ENCODE measurements at regions not wholly inside any gene's neighbourhood (a gene's known extent, or its start where the extent isn't known, plus 50 kb on each side); places are given as distances from the start of the nearest gene placed in this dataset.

DNA sequence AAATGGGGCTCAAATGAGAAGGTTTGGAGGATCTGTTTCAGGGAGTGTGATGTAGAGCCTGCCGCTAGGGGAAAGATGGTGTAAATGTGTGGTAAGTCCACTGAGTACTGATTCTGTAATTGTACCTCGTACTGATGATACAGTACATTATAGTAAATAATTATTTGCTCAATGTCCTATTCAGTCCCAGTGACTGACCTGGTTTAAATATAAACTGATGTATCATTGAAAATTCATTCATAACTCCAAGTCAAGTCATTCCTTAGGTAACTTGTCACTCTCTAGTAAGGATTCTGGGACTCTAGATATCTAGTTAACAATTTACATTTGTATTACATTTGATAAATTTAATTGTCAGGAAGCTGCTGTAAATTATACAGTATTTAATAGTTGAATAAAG, 667.3 kb downstream of the DTWD2 start:
- Histone ChIP-seq H3K36me3 (ENCODE audit: insufficient read depth, insufficient read length, low read length) (no peaks in the 10 kb centered on the region), H3K27me3 (ENCODE audit: insufficient read depth, insufficient read length) (no peaks in the 10 kb centered on the region), H3K9ac (ENCODE audit: insufficient read length, low read depth) (no peak overlapping the region), H3K4me1 (ENCODE audit: insufficient read depth, insufficient read length) (no peaks in the 10 kb centered on the region), H3K4me3 (ENCODE audit: insufficient read length, low read depth) (no peak overlapping the region), H3K9me3 (ENCODE audit: insufficient read depth, low read length) (peaks cover 10% of the 10 kb centered on the region; the same call in 1 of the 2 replicates)
- no peak for DNase-seq (ENCODE audit: low read depth, low spot score)
- no peak for TF ChIP-seq SUZ12 (IDR thresholded peaks at IDR 0.05; ENCODE audit: extremely low read depth, insufficient read depth, insufficient read length)
- no peak for TF ChIP-seq ZNF274 (IDR thresholded peaks at IDR 0.05; ENCODE audit: low read depth, low read length)
- TF ChIP-seq YY1 (IDR thresholded peaks at IDR 0.05; ENCODE audit: insufficient read depth, insufficient read length): no peak

DNA sequence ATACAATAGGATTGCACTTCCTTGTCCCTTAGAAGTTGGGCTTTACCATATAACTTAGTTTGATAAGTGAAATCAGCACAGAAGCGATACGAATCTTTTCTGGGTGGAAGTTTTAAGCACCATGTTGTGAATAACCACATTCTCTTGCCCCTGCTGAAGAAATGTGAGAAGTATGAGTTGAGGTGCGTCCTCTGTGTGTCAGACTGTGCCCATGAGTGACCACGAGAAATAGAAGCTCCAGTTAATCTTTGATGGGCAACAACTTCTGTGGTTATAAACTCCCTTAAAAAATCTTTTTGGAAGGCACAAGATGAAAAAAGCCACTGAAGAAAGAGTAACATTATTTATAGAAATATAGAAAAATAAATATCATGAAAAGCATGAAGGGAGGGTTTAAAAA, 668.2 kb downstream of the DTWD2 start:
- no peaks in the 10 kb centered on the region for H3K27me3 ChIP-seq (ENCODE audit: insufficient read depth, insufficient read length)
- no peaks in the 10 kb centered on the region for H3K36me3 ChIP-seq (ENCODE audit: insufficient read depth, insufficient read length, low read length)
- peaks cover 10% of the 10 kb centered on the region; the same call in 1 of the 2 replicates for H3K9me3 ChIP-seq (ENCODE audit: insufficient read depth, low read length)
- no peak for TF ChIP-seq ZNF274 (IDR thresholded peaks at IDR 0.05; ENCODE audit: low read depth, low read length)
- no peak for TF ChIP-seq YY1 (IDR thresholded peaks at IDR 0.05; ENCODE audit: insufficient read depth, insufficient read length)
- TF ChIP-seq SUZ12 (IDR thresholded peaks at IDR 0.05; ENCODE audit: extremely low read depth, insufficient read depth, insufficient read length): no peak
- no peak overlapping the region for H3K4me3 ChIP-seq (ENCODE audit: insufficient read length, low read depth)
- no peak for DNase-seq (ENCODE audit: low read depth, low spot score)
- H3K9ac ChIP-seq (ENCODE audit: insufficient read length, low read depth): no peak overlapping the region
- H3K4me1 ChIP-seq (ENCODE audit: insufficient read depth, insufficient read length): no peaks in the 10 kb centered on the region

DNA sequence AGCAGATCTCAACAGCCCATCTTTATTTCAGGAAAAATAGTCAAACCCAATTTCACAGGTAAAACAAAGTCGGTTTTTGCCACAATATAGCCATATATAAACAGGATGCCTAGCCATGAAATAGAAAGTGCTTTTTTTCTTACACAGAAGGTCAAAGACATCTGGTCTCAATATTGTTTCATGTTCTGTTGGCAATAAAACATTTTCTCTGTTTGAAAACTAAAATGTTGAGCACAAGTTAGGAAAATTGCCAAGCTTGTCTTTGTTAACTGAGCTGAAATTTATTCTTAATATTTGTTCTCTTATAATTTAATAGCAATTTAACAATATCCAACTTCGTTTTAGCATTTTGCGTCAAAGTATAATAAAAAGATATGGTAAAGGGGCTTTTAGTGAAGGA, 673.4 kb downstream of the DTWD2 start:
- no peak for TF ChIP-seq SUZ12 (IDR thresholded peaks at IDR 0.05; ENCODE audit: extremely low read depth, insufficient read depth, insufficient read length)
- TF ChIP-seq YY1 (IDR thresholded peaks at IDR 0.05; ENCODE audit: insufficient read depth, insufficient read length): no peak
- no peak for TF ChIP-seq ZNF274 (IDR thresholded peaks at IDR 0.05; ENCODE audit: low read depth, low read length)
- no peak for DNase-seq (ENCODE audit: low read depth, low spot score)

DNA sequence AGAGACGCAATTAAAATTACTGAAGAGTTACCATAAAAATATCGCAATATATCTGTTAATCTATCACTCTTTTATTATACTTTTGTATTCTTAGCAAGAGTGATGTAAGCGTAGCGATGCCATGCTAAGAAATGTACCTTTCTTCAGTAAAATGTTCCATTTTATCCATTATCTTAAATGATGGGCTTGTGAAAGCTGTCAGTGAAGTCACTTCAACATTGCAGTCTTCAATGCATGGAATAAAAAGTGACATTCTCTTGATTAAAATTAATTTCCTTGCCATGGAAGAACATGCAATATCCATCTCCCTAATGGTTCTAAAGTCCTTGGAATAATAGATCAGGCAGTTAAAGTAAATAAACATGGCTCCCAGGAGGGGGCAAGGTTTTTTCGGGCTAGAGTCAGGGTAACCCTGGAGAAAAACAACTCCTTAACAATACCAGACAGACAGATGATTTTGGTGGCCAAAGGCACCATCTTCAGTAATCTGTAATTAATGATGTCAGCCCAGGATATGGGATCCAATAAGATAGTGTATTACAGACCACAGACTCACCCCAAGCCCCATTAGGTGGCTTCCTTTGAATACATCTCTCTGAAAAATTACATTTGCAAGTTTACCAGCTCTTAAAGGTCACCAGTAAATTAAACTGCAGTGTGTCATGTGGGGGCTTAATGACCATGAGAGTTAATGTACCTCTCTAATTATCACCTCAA, 677.1 kb downstream of the DTWD2 start:
- no peak overlapping the region for H3K9ac ChIP-seq (ENCODE audit: insufficient read length, low read depth)

More for the DNA sequence above, 673.4 kb downstream of the DTWD2 start:
- Histone ChIP-seq H3K36me3 (ENCODE audit: insufficient read depth, insufficient read length, low read length) (no peaks in the 10 kb centered on the region), H3K4me1 (ENCODE audit: insufficient read depth, insufficient read length) (no peaks in the 10 kb centered on the region), H3K9me3 (ENCODE audit: insufficient read depth, low read length) (no peaks in the 10 kb centered on the region), H3K27me3 (ENCODE audit: insufficient read depth, insufficient read length) (no peaks in the 10 kb centered on the region), H3K4me3 (ENCODE audit: insufficient read length, low read depth) (no peak overlapping the region), H3K9ac (ENCODE audit: insufficient read length, low read depth) (no peak overlapping the region)

DNA sequence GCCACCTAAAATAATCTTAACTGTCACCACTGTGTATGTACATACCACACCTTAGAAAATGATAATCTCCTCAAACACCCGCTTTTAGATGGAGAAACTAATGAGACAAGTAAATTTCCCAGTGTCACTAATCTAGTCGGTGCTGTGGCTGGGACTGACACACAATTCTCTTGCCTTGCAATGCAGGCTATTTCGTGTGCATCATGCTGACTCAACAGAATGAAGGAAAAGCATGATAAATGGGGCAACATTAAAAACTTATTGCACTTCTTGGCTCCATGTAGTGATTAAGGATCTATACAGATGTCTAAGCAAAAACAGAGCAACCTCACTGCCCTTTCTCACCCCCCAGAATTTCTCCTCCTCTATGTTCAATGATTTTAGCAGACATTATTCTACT, 677.9 kb downstream of the DTWD2 start:
- no peaks in the 10 kb centered on the region for H3K36me3 ChIP-seq (ENCODE audit: insufficient read depth, insufficient read length, low read length)
- H3K9me3 ChIP-seq (ENCODE audit: insufficient read depth, low read length): no peaks in the 10 kb centered on the region
- H3K4me1 ChIP-seq (ENCODE audit: insufficient read depth, insufficient read length): no peaks in the 10 kb centered on the region
- H3K9ac ChIP-seq (ENCODE audit: insufficient read length, low read depth): no peak overlapping the region
- TF ChIP-seq YY1 (IDR thresholded peaks at IDR 0.05; ENCODE audit: insufficient read depth, insufficient read length) (no peak), SUZ12 (IDR thresholded peaks at IDR 0.05; ENCODE audit: extremely low read depth, insufficient read depth, insufficient read length) (no peak), ZNF274 (IDR thresholded peaks at IDR 0.05; ENCODE audit: low read depth, low read length) (no peak)
- H3K27me3 ChIP-seq (ENCODE audit: insufficient read depth, insufficient read length): no peaks in the 10 kb centered on the region
- H3K4me3 ChIP-seq (ENCODE audit: insufficient read length, low read depth): no peak overlapping the region
- DNase-seq (ENCODE audit: low read depth, low spot score): no peak

More for the DNA sequence above, 677.1 kb downstream of the DTWD2 start:
- Histone ChIP-seq H3K9me3 (ENCODE audit: insufficient read depth, low read length) (no peaks in the 10 kb centered on the region), H3K4me3 (ENCODE audit: insufficient read length, low read depth) (no peak overlapping the region), H3K36me3 (ENCODE audit: insufficient read depth, insufficient read length, low read length) (no peaks in the 10 kb centered on the region), H3K4me1 (ENCODE audit: insufficient read depth, insufficient read length) (no peaks in the 10 kb centered on the region), H3K27me3 (ENCODE audit: insufficient read depth, insufficient read length) (no peaks in the 10 kb centered on the region)
- TF ChIP-seq YY1 (IDR thresholded peaks at IDR 0.05; ENCODE audit: insufficient read depth, insufficient read length) (no peak), SUZ12 (IDR thresholded peaks at IDR 0.05; ENCODE audit: extremely low read depth, insufficient read depth, insufficient read length) (no peak), ZNF274 (IDR thresholded peaks at IDR 0.05; ENCODE audit: low read depth, low read length) (no peak)
- DNase-seq (ENCODE audit: low read depth, low spot score): no peak

DNA sequence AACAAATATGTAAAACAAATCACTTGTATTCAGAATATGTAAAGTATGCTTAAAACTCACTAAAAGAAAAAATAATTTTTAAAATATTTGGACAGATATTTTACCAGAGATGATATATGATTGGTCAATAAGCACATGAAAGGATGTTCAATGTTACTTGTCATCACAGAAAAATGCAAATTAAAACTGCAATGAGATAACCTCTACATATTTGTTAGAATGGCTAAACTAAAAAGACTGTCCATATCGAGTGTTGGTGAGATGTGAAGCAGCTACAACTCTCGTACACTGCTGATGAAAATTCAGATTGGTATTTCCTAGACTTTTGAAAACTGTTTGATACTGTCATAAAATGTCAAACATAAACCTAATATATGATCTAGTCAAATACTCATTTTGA, 685.1 kb downstream of the DTWD2 start:
- no peaks in the 10 kb centered on the region for H3K9me3 ChIP-seq (ENCODE audit: insufficient read depth, low read length)
- no peaks in the 10 kb centered on the region for H3K27me3 ChIP-seq (ENCODE audit: insufficient read depth, insufficient read length)
- H3K9ac ChIP-seq (ENCODE audit: insufficient read length, low read depth): no peak overlapping the region
- H3K36me3 ChIP-seq (ENCODE audit: insufficient read depth, insufficient read length, low read length): no peaks in the 10 kb centered on the region
- H3K4me3 ChIP-seq (ENCODE audit: insufficient read length, low read depth): no peak overlapping the region
- no peaks in the 10 kb centered on the region for H3K4me1 ChIP-seq (ENCODE audit: insufficient read depth, insufficient read length)
- no peak for DNase-seq (ENCODE audit: low read depth, low spot score)
- TF ChIP-seq YY1 (IDR thresholded peaks at IDR 0.05; ENCODE audit: insufficient read depth, insufficient read length) (no peak), ZNF274 (IDR thresholded peaks at IDR 0.05; ENCODE audit: low read depth, low read length) (no peak), SUZ12 (IDR thresholded peaks at IDR 0.05; ENCODE audit: extremely low read depth, insufficient read depth, insufficient read length) (no peak)

DNA sequence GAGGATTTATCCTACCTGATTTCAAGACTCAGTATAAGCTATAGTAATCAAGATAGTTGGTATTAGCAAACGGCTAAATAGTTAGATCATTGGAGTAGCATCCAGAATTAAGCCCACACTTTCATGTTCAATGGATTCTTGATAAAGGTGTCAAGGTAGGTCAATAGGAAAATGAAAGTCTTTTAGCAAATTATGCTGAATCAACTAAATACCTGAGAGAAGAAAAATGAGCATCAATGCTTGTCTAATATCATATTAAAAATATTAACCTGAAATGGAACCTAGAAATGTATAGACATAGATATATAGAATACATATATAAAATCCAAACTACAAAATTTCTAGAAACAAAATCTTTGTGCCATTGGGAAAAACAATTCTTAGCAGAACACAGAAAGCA, 685.6 kb downstream of the DTWD2 start:
- no peak for DNase-seq (ENCODE audit: low read depth, low spot score)

More for the DNA sequence above, 685.6 kb downstream of the DTWD2 start:
- Histone ChIP-seq H3K9me3 (ENCODE audit: insufficient read depth, low read length) (no peaks in the 10 kb centered on the region), H3K4me1 (ENCODE audit: insufficient read depth, insufficient read length) (no peaks in the 10 kb centered on the region), H3K36me3 (ENCODE audit: insufficient read depth, insufficient read length, low read length) (no peaks in the 10 kb centered on the region), H3K4me3 (ENCODE audit: insufficient read length, low read depth) (no peak overlapping the region), H3K27me3 (ENCODE audit: insufficient read depth, insufficient read length) (no peaks in the 10 kb centered on the region), H3K9ac (ENCODE audit: insufficient read length, low read depth) (no peak overlapping the region)
- no peak for TF ChIP-seq SUZ12 (IDR thresholded peaks at IDR 0.05; ENCODE audit: extremely low read depth, insufficient read depth, insufficient read length)

Data from NT2/D1 (cell line).